H1 (cell line): ENCODE measurements at regions not wholly inside any gene's neighbourhood (a gene's known extent, or its start where the extent isn't known, plus 50 kb on each side); places are given as distances from the start of the nearest gene placed in this dataset.

Experiments used
- CHD2 ChIP-seq: IDR thresholded peaks from 2 replicates; pipeline ENCODE4 v1.6.1; 2012; ENCODE audit warnings: low read length, improper control_type of control experiment
- EP300 ChIP-seq, 2 experiments: IDR thresholded peaks; 1 replicate in 1 of 2; 2 replicates in 1 of 2; pipeline ENCODE4 v1.6.1; 2011 to 2012; ENCODE audit warnings: low read depth in 2 of 2, low read length in 2 of 2, mild to moderate bottlenecking in 2 of 2, borderline replicate concordance in 1 of 2, inconsistent platforms in 1 of 2, moderate library complexity in 1 of 2
- NANOG ChIP-seq: IDR thresholded peaks from 2 replicates; pipeline ENCODE4 v1.6.1; 2011; ENCODE audit warnings: low read length, low read depth, mild to moderate bottlenecking, inconsistent platforms; ENCODE audit not compliant: insufficient read depth, poor library complexity, severe bottlenecking
- POU5F1 ChIP-seq: IDR thresholded peaks from 2 replicates; pipeline ENCODE4 v1.6.1; 2011; ENCODE audit warnings: low read depth, mild to moderate bottlenecking, low read length, moderate library complexity
- RAD21 ChIP-seq, 2 experiments: IDR thresholded peaks in 1 of 2; conservative IDR thresholded peaks in 1 of 2; 2 replicates each; pipeline ENCODE4 v1.6.1; 2011; ENCODE audit warnings: low read depth in 2 of 2, low read length in 2 of 2, improper control_type of control experiment in 1 of 2, inconsistent platforms in 1 of 2, mild to moderate bottlenecking in 1 of 2, moderate library complexity in 1 of 2
- TBP ChIP-seq: IDR thresholded peaks from 2 replicates; pipeline ENCODE4 v1.6.1; 2011; ENCODE audit warnings: low read depth, low read length, improper control_type of control experiment
- TCF12 ChIP-seq: IDR thresholded peaks from 2 replicates; pipeline ENCODE4 v1.6.1; 2011; ENCODE audit warnings: low read depth, mild to moderate bottlenecking, low read length
- YY1 ChIP-seq: IDR thresholded peaks from 2 replicates; pipeline ENCODE4 v1.6.1; 2011; ENCODE audit warnings: low read depth, mild to moderate bottlenecking, low read length
- TF ChIP-seq, protein P1 (sequence below): fragments of 300-600 bp; sonication (generic); IDR thresholded peaks from 2 replicates; pipeline ENCODE4 v1.7.1; 2012; ENCODE audit warnings: low read length, moderate library complexity, mild to moderate bottlenecking, inconsistent platforms; ENCODE audit not compliant: insufficient replicate concordance

- TF ChIP-seq TCF12 (no peak), TBP (no peak), NANOG (peak; percentile 71), EP300 (IDR thresholded peaks at IDR 0.05; ENCODE audit: borderline replicate concordance in 1 of 2, low read depth in 2 of 2, low read length in 2 of 2) (peak in 1 of 2 experiments; percentile 46; a peak in 1 of 3 replicates), YY1 (0 out of 2 replicates have a peak, but pooled peaks have one; percentile 37), POU5F1 (no peak), CHD2 (peak; percentile 76), RAD21 (IDR thresholded peaks at IDR 0.05 in 1 of 2, conservative IDR thresholded peaks at IDR 0.05 in 1 of 2; ENCODE audit: low read depth in 2 of 2, low read length in 2 of 2) (peak in 1 of 2 experiments; percentile 29; a peak in 2 of 4 replicates)
- TF ChIP-seq, protein P1, sequence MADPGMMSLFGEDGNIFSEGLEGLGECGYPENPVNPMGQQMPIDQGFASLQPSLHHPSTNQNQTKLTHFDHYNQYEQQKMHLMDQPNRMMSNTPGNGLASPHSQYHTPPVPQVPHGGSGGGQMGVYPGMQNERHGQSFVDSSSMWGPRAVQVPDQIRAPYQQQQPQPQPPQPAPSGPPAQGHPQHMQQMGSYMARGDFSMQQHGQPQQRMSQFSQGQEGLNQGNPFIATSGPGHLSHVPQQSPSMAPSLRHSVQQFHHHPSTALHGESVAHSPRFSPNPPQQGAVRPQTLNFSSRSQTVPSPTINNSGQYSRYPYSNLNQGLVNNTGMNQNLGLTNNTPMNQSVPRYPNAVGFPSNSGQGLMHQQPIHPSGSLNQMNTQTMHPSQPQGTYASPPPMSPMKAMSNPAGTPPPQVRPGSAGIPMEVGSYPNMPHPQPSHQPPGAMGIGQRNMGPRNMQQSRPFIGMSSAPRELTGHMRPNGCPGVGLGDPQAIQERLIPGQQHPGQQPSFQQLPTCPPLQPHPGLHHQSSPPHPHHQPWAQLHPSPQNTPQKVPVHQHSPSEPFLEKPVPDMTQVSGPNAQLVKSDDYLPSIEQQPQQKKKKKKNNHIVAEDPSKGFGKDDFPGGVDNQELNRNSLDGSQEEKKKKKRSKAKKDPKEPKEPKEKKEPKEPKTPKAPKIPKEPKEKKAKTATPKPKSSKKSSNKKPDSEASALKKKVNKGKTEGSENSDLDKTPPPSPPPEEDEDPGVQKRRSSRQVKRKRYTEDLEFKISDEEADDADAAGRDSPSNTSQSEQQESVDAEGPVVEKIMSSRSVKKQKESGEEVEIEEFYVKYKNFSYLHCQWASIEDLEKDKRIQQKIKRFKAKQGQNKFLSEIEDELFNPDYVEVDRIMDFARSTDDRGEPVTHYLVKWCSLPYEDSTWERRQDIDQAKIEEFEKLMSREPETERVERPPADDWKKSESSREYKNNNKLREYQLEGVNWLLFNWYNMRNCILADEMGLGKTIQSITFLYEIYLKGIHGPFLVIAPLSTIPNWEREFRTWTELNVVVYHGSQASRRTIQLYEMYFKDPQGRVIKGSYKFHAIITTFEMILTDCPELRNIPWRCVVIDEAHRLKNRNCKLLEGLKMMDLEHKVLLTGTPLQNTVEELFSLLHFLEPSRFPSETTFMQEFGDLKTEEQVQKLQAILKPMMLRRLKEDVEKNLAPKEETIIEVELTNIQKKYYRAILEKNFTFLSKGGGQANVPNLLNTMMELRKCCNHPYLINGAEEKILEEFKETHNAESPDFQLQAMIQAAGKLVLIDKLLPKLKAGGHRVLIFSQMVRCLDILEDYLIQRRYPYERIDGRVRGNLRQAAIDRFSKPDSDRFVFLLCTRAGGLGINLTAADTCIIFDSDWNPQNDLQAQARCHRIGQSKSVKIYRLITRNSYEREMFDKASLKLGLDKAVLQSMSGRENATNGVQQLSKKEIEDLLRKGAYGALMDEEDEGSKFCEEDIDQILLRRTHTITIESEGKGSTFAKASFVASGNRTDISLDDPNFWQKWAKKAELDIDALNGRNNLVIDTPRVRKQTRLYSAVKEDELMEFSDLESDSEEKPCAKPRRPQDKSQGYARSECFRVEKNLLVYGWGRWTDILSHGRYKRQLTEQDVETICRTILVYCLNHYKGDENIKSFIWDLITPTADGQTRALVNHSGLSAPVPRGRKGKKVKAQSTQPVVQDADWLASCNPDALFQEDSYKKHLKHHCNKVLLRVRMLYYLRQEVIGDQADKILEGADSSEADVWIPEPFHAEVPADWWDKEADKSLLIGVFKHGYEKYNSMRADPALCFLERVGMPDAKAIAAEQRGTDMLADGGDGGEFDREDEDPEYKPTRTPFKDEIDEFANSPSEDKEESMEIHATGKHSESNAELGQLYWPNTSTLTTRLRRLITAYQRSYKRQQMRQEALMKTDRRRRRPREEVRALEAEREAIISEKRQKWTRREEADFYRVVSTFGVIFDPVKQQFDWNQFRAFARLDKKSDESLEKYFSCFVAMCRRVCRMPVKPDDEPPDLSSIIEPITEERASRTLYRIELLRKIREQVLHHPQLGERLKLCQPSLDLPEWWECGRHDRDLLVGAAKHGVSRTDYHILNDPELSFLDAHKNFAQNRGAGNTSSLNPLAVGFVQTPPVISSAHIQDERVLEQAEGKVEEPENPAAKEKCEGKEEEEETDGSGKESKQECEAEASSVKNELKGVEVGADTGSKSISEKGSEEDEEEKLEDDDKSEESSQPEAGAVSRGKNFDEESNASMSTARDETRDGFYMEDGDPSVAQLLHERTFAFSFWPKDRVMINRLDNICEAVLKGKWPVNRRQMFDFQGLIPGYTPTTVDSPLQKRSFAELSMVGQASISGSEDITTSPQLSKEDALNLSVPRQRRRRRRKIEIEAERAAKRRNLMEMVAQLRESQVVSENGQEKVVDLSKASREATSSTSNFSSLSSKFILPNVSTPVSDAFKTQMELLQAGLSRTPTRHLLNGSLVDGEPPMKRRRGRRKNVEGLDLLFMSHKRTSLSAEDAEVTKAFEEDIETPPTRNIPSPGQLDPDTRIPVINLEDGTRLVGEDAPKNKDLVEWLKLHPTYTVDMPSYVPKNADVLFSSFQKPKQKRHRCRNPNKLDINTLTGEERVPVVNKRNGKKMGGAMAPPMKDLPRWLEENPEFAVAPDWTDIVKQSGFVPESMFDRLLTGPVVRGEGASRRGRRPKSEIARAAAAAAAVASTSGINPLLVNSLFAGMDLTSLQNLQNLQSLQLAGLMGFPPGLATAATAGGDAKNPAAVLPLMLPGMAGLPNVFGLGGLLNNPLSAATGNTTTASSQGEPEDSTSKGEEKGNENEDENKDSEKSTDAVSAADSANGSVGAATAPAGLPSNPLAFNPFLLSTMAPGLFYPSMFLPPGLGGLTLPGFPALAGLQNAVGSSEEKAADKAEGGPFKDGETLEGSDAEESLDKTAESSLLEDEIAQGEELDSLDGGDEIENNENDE, result peak; percentile 50
Observed at GRCh38 chr7:114825423-114825951, 96.4 kb upstream of the MDFIC start (continued).
